ENCODE measurements at regions not wholly inside any gene's neighbourhood (a gene's known extent, or its start where the extent isn't known, plus 50 kb on each side); places are given as distances from the start of the nearest gene placed in this dataset.

GRCh38 chr11:134555510-134555909, 143.5 kb upstream of the B3GAT1 start:
- H3K4me3 Mint-ChIP-seq = no peak overlapping the region
- ATAC-seq (no peak), DNase-seq (ENCODE audit: low spot score) (no peak)
- H3K27ac Mint-ChIP-seq = no peak overlapping the region
- peaks cover 7% of the 10 kb centered on the region; the same call in 1 of the 2 replicates for H3K4me1 Mint-ChIP-seq
- ChIA-PET CTCF (no interaction called here), POLR2A (no interaction called here)
- no peaks in the 10 kb centered on the region for H3K36me3 Mint-ChIP-seq
- H3K27me3 Mint-ChIP-seq (ENCODE audit: low read depth) = peaks cover 4% of the 10 kb centered on the region; the same call in 1 of the 2 replicates
- no peak for TF ChIP-seq ETV6 (CRISPR knock-in tag; IDR thresholded peaks at IDR 0.05)
- peaks cover under 1% of the 10 kb centered on the region; the same call in 1 of the 2 replicates for H3K9me3 Mint-ChIP-seq

GRCh38 chr11:134554861-134555260, 142.8 kb upstream of the B3GAT1 start:
- Mint-ChIP-seq H3K27ac (no peak overlapping the region), H3K4me3 (no peak overlapping the region), H3K4me1 (peaks cover under 1% of the 10 kb centered on the region; the same call in 1 of the 2 replicates), H3K9me3 (peaks cover 4% of the 10 kb centered on the region; the same call in 1 of the 2 replicates), H3K27me3 (ENCODE audit: low read depth) (peaks cover 4% of the 10 kb centered on the region; the same call in 1 of the 2 replicates), H3K36me3 (no peaks in the 10 kb centered on the region)
- no peak for DNase-seq (ENCODE audit: low spot score)
- POLR2A ChIA-PET = no interaction called here
- no peak for ATAC-seq
- TF ChIP-seq ZSCAN18 (CRISPR knock-in tag; IDR thresholded peaks at IDR 0.05) (no peak), CTCF (IDR thresholded peaks at IDR 0.05) (no peak), FOXJ3 (CRISPR knock-in tag; IDR thresholded peaks at IDR 0.05; ENCODE audit: borderline replicate concordance) (no peak), ZNF232 (CRISPR knock-in tag; IDR thresholded peaks at IDR 0.05) (no peak), NFE2L1 (CRISPR knock-in tag; IDR thresholded peaks at IDR 0.05) (no peak), FOXP4 (CRISPR knock-in tag; IDR thresholded peaks at IDR 0.05) (no peak), FOXK1 (CRISPR knock-in tag; IDR thresholded peaks at IDR 0.05) (no peak), PRRX2 (CRISPR knock-in tag; IDR thresholded peaks at IDR 0.05) (no peak), HMGA2 (CRISPR knock-in tag; IDR thresholded peaks at IDR 0.05) (no peak), KAT7 (CRISPR knock-in tag; IDR thresholded peaks at IDR 0.05; ENCODE audit: borderline replicate concordance) (no peak), RORB (CRISPR knock-in tag; IDR thresholded peaks at IDR 0.05) (no peak), NR1H2 (CRISPR knock-in tag; IDR thresholded peaks at IDR 0.05) (no peak), NR2C2 (CRISPR knock-in tag; IDR thresholded peaks at IDR 0.05) (no peak), PREB (CRISPR knock-in tag; IDR thresholded peaks at IDR 0.05; ENCODE audit: borderline replicate concordance) (no peak), ATF3 (CRISPR knock-in tag; conservative IDR thresholded peaks at IDR 0.05) (no peak), ZMAT4 (CRISPR knock-in tag; IDR thresholded peaks at IDR 0.05) (no peak), TEAD4 (CRISPR knock-in tag; IDR thresholded peaks at IDR 0.05) (no peak), IRF2 (CRISPR knock-in tag; IDR thresholded peaks at IDR 0.05; ENCODE audit: borderline replicate concordance, low read depth) (no peak), RELA (CRISPR knock-in tag; IDR thresholded peaks at IDR 0.05; ENCODE audit: borderline replicate concordance) (no peak), ATF1 (CRISPR knock-in tag; IDR thresholded peaks at IDR 0.05) (no peak)
- CTCF ChIA-PET = no interaction called here

Measured in WTC11 (cell line).